ENCODE measurements at regions not wholly inside any gene's neighbourhood (a gene's known extent, or its start where the extent isn't known, plus 50 kb on each side); places are given as distances from the start of the nearest gene placed in this dataset.

GRCh38 chr14:62280366-62280765, 518.1 kb downstream of the SNAPC1 start:
- TF ChIP-seq HNRNPUL1 (IDR thresholded peaks at IDR 0.05; ENCODE audit: low read depth, low read length) (no peak), MAX (IDR thresholded peaks at IDR 0.05) (no peak), ZNF274 (CRISPR knock-in tag; IDR thresholded peaks at IDR 0.05) (no peak), CREB1 (IDR thresholded peaks at IDR 0.05) (no peak), CREB1 (CRISPR knock-in tag; IDR thresholded peaks at IDR 0.05) (no peak), SYNCRIP (IDR thresholded peaks at IDR 0.05; ENCODE audit: insufficient read depth, low read depth, low read length) (no peak), MYNN (CRISPR knock-in tag; IDR thresholded peaks at IDR 0.05; ENCODE audit: low read depth) (no peak), TBP (CRISPR knock-in tag; IDR thresholded peaks at IDR 0.05) (no peak), CTCF (CRISPR knock-in tag; IDR thresholded peaks at IDR 0.05) (no peak), CBX1 (IDR thresholded peaks at IDR 0.05; ENCODE audit: low read depth) (no peak), ZNF781 (CRISPR knock-in tag; IDR thresholded peaks at IDR 0.05; ENCODE audit: borderline replicate concordance, not compliant biosample characterization) (no peak), HOXA7 (CRISPR knock-in tag; IDR thresholded peaks at IDR 0.05) (no peak), NFIC (IDR thresholded peaks at IDR 0.05; ENCODE audit: low read length) (no peak), EZH2 (conservative IDR thresholded peaks at IDR 0.05; ENCODE audit: low read depth, low read length) (no peak)

Measured in HepG2 (cell line).